ENCODE measurements at regions not wholly inside any gene's neighbourhood (a gene's known extent, or its start where the extent isn't known, plus 50 kb on each side); places are given as distances from the start of the nearest gene placed in this dataset.

GRCh38 chr1:184860535-184860934 is 105.9 kb upstream of the EDEM3 start:
- Histone ChIP-seq H3K4me2 (ENCODE audit: control insufficient read depth, insufficient read depth) (no peak overlapping the region), H3K27ac (ENCODE audit: control insufficient read depth, insufficient read depth) (no peak overlapping the region), H2AFZ (ENCODE audit: control insufficient read depth, low read depth, low read length) (no peak overlapping the region), H3K27me3 (replicated peaks in 1 of 2; ENCODE audit: control insufficient read depth in 2 of 2, insufficient read depth in 2 of 2, low read length in 1 of 2) (no peaks in the 10 kb centered on the region), H3K36me3 (ENCODE audit: control insufficient read depth in 2 of 2, insufficient read depth in 2 of 2, low read length in 1 of 2) (no peaks in the 10 kb centered on the region), H3K4me1 (ENCODE audit: control insufficient read depth, insufficient read depth, low read length) (peaks cover 15% of the 10 kb centered on the region), H3K9ac (ENCODE audit: control insufficient read depth, insufficient read depth, low read length) (no peak overlapping the region), H3K9me3 (replicated peaks; ENCODE audit: control insufficient read depth, insufficient read depth, low read length) (no peaks in the 10 kb centered on the region; the same call in 2 of the 3 replicates), H4K20me1 (ENCODE audit: control insufficient read depth, insufficient read depth) (no peaks in the 10 kb centered on the region), H3K4me3 (no peak overlapping the region), H3K79me2 (ENCODE audit: control insufficient read depth, insufficient read depth, low read length) (no peaks in the 10 kb centered on the region)
- BruUV-seq (replicated peaks), result no TSS peak
- ChIA-PET SMC1A (ENCODE audit: uncharacterized antibody, unreplicated experiment) (interaction anchor here (0.6 to 1.7 kb wide), 7 partner anchors 10 to 121 kb away, joined by 3 to 4 read pairs (median 3); no protein-coding TSS in a partner anchor), CTCF (interaction anchor here (1.0 to 1.5 kb wide), 3 partner anchors 55 to 121 kb away, joined by 3 to 4 read pairs (median 4); no protein-coding TSS in a partner anchor), POLR2A (no interaction called here), RAD21 (ENCODE audit: unreplicated experiment) (interaction anchor here (0.8 kb wide), 1 partner anchor 84 kb away, joined by 3 read pairs; no protein-coding TSS in a partner anchor)
- no peak for DNase-seq (ENCODE audit: low read depth, low spot score)
- FAIRE-seq, result no peak
- intact Hi-C loops (cut with micrococcal nuclease; ENCODE audit: unreplicated experiment), result no loop called here
- ATAC-seq, result peak; percentile 9; the same call in 2 of the 3 replicates
- in situ Hi-C loops (cut with MboI), result no loop called here
- TF ChIP-seq PAX5 (IDR thresholded peaks at IDR 0.05; ENCODE audit: borderline replicate concordance, low read depth, low read length), result no peak
- no peak for TF ChIP-seq ASH2L (IDR thresholded peaks at IDR 0.05; ENCODE audit: borderline replicate concordance, low read depth)
- TF ChIP-seq CTCF (IDR thresholded peaks at IDR 0.05 in 2 of 3, conservative IDR thresholded peaks at IDR 0.05 in 1 of 3; ENCODE audit: control insufficient read depth in 2 of 3, extremely low read depth in 1 of 3, insufficient read depth in 1 of 3, low read depth in 3 of 3, low read length in 3 of 3), result no peak
- TF ChIP-seq EGR1 (IDR thresholded peaks at IDR 0.05; ENCODE audit: borderline replicate concordance in 1 of 2, low read depth in 2 of 2, low read length in 2 of 2), result no peak
- no peak for TF ChIP-seq ATF7 (IDR thresholded peaks at IDR 0.05; ENCODE audit: low read depth)
- no peak for TF ChIP-seq PBX3 (IDR thresholded peaks at IDR 0.05; ENCODE audit: insufficient replicate concordance, low read depth, low read length)
- no peak for TF ChIP-seq HDAC6 (IDR thresholded peaks at IDR 0.05; ENCODE audit: unreplicated experiment)
- TF ChIP-seq E2F8 (IDR thresholded peaks at IDR 0.05; ENCODE audit: low read depth, partially characterized antibody), result no peak
- TF ChIP-seq BACH1 (IDR thresholded peaks at IDR 0.05; ENCODE audit: borderline replicate concordance), result no peak
- TF ChIP-seq SUPT20H (IDR thresholded peaks at IDR 0.05; ENCODE audit: borderline replicate concordance, control insufficient read depth, low read depth, low read length), result no peak
- no peak for TF ChIP-seq MEF2B (IDR thresholded peaks at IDR 0.05; ENCODE audit: partially characterized antibody, poor library complexity, severe bottlenecking)
- TF ChIP-seq TARDBP (IDR thresholded peaks at IDR 0.05; ENCODE audit: borderline replicate concordance), result no peak
- TF ChIP-seq MYC (IDR thresholded peaks at IDR 0.05; ENCODE audit: insufficient read depth, insufficient read length, insufficient replicate concordance, low read length, severe bottlenecking), result no peak
- no peak for TF ChIP-seq IKZF2 (IDR thresholded peaks at IDR 0.05)
- no peak for TF ChIP-seq MYB (IDR thresholded peaks at IDR 0.05; ENCODE audit: borderline replicate concordance, low read depth, low read length)

All from GM12878 (cell line).